K562 (cell line): ENCODE measurements at regions not wholly inside any gene's neighbourhood (a gene's known extent, or its start where the extent isn't known, plus 50 kb on each side); places are given as distances from the start of the nearest gene placed in this dataset.

Experiments used
- NR3C1 ChIP-seq: sonication (generic); formaldehyde crosslinking; IDR thresholded peaks from 2 replicates; pipeline ENCODE4 v1.8.1; 2022; ENCODE audit warnings: missing genetic modification reagents
- POLR2B ChIP-seq: fragments of 450-650 bp; IDR thresholded peaks from 2 replicates; pipeline ENCODE4 v1.6.1; 2018; ENCODE audit warnings: low read depth; ENCODE audit not compliant: partially characterized antibody
- ZNF239 ChIP-seq: fragments of 250-450 bp; sonication (Bioruptor Pico); IDR thresholded peaks from 2 replicates; pipeline ENCODE4 v1.4.0; 2020; ENCODE audit warnings: mild to moderate bottlenecking

- TF ChIP-seq ZNF239 (CRISPR knock-in tag) (no peak), POLR2B (no peak), NR3C1 (CRISPR knock-in tag) (no peak)
These were observed 652.8 kb downstream of the KCNA4 start for GRCh38 chr11:29364006-29364405.
